CD4-positive, alpha-beta T cell treated with Interleukin-17A for 1 hour (primary cell): ENCODE measurements at regions not wholly inside any gene's neighbourhood (a gene's known extent, or its start where the extent isn't known, plus 50 kb on each side); places are given as distances from the start of the nearest gene placed in this dataset.

Experiments
- DNase-seq: peaks from one replicate; pipeline ENCODE4 v3.0.0-alpha.2; 2020

- DNase-seq, result no peak
These were observed 252.4 kb downstream of the FSIP2 start for GRCh38 chr2:185990861-185991525.

- no peak for DNase-seq
These were observed 260.0 kb downstream of the FSIP2 start for GRCh38 chr2:185998562-185999070.

DNA sequence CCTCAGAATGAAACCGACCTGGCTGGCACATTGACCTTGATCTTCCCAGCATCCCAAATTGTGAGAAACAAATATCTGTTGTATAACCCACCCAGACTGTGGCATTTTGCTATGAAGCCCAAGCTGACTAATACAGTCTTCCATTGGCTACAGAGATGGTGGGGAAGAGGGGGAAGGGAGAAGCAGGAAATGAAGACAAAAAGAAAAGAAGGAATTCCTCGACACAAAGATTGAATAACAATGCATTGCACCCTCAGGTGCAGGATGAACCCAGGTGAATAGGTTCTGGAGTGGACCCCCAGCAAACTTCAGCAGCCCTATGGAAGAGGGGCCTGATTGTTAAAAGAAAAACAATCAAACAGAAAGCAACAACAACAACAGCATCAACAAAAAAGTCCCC, 270.7 kb downstream of the FSIP2 start:
- no peak for DNase-seq

DNA sequence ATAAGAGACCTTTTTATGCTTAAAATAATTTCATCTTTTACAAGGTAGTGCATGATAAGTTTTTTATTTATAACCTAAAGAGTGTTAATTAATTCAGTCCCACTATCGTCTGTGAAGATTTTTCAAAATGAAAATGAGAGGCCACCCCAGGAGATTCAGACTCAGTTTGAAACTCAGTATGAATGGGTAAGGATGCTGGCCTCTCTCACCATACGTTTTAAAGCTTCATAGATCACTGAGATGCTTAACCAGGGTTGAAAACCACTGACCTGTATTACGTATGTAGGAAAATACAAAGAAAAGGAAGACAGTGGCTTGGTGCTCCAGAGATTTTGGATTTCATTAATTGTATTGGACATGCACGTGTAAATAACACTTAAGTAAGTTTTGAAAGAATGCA, 278.7 kb downstream of the FSIP2 start:
- DNase-seq, result no peak

- no peak for DNase-seq
These were observed 286.3 kb downstream of the FSIP2 start for GRCh38 chr2:186024921-186025320.

DNA sequence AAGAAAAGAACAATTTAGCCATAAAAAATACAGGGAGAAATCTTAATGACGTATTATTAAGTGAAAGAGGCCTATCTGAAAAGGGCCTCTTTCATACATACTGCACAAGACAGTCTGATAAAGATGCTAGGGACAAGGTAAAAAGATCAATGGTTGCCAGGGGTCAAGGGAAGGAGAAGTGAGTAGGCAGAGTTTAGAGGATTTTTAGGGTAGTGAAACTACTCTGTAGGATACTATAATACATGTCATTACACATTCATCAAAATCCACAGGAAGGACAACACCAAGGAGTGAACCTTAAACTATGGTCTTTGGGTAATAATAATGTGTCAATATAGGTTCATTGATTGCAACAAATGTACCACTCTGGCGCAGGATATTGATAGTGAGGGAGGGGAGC, 289.3 kb downstream of the FSIP2 start:
- no peak for DNase-seq

- DNase-seq, result no peak
These were observed 292.6 kb downstream of the FSIP2 start for GRCh38 chr2:186031229-186031628.

DNA sequence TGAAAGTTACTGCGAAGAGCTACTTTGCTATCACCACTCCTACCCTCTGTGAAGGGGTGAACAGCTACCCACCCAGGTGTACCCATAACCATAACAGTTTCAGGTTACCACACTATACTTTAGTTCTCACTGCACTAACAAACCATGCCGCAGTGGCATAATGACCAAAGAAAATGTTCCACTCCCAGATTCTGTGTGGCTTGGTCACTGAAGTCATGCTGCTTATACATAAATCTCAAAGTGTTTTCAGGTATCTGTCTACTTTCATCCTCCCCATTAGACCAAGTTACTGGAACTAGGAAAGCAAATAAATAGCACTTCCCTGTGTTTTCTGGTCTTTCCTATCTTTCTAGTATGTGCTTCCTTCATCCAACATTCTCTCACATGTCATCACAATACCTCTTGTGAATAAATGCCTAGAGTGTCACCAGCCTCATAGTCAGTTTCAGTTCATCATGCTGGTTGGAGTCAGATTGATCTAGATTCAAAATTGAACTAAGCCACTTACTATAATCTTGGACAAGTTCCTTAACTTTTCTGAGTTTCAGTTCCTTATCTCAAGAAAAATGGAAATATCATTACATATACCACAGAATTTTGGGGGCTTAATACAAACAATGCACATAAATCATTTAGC, 293.6 kb downstream of the FSIP2 start:
- no peak for DNase-seq

GRCh38 chr2:186032930-186033329, 294.3 kb downstream of the FSIP2 start:
- no peak for DNase-seq

- DNase-seq, result no peak
These were observed 294.9 kb downstream of the FSIP2 start for GRCh38 chr2:186033541-186033940.

DNA sequence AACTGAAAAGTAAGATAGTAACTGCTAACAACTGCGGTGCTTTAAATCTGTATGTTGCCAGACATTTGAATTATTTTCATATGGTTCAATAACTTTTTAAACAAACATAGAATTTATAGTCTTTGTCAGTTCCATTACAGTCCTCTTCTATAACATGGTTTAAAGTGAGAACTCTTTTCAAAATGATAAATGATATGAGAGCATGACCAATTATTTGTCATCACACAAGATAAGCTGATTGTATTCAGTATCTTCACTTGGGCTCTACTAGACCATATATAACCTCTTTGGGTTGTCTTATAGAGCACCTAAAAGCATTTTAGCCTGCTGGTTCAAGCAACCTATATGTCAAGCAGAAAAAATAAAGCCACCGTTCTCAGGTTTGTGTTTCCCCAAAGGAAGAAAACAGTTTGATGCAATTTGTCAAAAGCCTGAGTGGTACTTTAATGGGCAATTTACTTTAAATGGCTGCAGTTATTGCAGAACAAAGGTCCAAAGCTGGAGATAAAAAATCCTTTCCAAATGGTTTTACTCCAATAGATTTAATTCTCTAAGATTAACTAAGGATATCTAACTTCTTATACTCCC, 298.4 kb downstream of the FSIP2 start:
- no peak for DNase-seq

DNA sequence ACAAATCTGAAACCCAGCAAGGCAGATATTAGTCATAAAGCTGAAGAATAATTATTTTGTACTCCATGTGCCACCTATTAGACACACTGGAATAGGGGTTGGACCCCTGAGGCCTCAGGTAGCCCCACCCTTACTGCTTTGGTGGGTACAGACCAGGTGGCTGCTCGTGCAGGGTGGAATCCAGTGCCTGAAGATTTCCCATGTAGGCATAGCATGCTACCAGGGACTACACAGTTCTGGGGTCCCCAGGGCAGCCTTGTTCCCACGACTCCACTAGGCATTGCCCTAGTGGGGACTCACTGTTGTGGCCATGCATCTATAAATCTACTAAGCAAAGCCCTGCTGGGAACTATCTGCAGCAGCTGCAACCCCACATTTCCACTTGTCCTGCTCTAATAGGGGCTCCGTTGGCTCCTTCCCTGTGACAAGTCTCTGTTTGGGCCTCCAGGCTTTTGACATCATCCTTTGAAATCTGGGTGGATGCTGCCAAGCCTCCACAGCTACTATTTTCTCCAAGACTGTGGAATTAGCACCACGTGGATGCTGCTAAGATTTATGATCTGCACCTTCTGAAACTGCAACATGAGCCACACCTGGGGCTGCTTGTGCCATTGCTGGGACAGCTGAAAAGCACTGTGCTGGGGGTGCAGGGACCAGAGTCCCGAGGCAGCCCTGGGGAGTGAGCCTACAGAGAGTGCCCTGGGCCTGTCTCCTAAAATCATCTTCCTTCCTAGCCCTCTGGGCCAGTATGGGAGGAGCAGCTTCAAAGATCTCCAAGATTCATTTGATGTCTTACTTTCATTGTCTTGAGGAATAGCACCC, 303.8 kb downstream of the FSIP2 start:
- no peak for DNase-seq

- no peak for DNase-seq
These were observed 306.2 kb downstream of the FSIP2 start for GRCh38 chr2:186044761-186045160.

GRCh38 chr2:186052930-186053329, 314.3 kb downstream of the FSIP2 start:
- no peak for DNase-seq

GRCh38 chr2:186058614-186059013, 320.0 kb downstream of the FSIP2 start:
- no peak for DNase-seq

DNA sequence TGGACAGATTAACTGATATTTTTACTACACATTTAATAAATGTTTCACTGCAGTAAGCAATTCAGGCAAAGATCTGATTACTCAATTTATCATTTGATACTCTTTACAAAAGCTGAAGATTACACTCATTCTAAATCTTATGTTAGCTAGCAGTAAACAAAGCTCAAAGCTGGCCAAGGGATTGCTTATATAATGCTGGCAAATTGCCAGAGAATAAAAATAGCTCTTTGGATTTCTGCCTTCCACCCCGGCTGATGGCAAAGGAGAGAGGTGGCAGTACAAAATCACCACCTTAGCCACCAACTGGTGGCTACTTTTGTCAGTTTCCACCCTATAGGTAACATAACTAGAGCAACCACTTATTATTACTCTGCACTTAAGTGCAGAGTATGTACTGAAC, 320.5 kb downstream of the FSIP2 start:
- no peak for DNase-seq

- no peak for DNase-seq
These were observed 322.3 kb downstream of the FSIP2 start for GRCh38 chr2:186060744-186061440.

- DNase-seq, result no peak
These were observed 325.9 kb downstream of the FSIP2 start for GRCh38 chr2:186064507-186064906.

- DNase-seq, result no peak
These were observed 326.9 kb downstream of the FSIP2 start for GRCh38 chr2:186065491-186065890.

- no peak for DNase-seq
These were observed 329.7 kb downstream of the FSIP2 start for GRCh38 chr2:186068139-186068801.

DNA sequence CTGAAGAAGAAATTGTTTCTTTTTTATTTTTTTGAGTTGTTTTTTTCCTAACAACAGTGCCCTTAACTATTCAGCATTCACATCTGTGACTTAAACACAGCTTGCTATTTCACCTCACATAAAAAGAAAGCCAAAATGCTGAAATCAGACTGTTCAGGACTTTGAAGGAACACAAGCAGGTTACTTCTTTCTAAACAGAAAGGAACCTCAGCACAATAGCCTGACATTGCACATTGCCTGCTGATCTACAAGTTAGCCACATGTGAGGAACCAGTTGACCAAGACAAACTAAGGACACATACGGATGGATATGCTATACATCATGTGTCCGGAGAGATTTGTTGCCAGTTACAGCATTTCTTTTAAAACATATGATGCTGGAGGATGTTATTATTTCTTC, 331.1 kb downstream of the FSIP2 start:
- DNase-seq, result no peak

DNA sequence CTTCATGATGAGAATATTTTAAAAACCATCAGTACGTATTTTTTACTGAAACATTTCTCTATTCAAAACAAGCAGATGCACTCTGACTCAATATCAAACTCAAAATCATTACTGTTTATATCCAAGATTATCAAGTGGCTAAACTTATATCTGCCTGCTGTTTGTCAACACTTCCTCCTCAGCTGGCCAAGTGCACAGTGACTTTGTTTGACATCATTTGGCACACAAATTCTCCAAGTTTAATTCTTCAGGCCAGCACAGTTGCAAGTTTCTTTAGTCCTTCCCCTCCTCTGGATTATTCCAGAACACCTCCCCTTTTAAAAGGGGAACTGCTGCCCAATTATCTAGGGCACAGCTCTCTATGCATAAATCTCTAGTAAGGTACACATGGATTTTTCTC, 346.6 kb downstream of the FSIP2 start:
- no peak for DNase-seq
